GM12872 (cell line): ENCODE measurements at regions not wholly inside any gene's neighbourhood (a gene's known extent, or its start where the extent isn't known, plus 50 kb on each side); places are given as distances from the start of the nearest gene placed in this dataset.

Experiments
- CTCF ChIP-seq: IDR thresholded peaks from 3 replicates; pipeline ENCODE4 v1.5.1; 2011; ENCODE audit warnings: low read depth, mild to moderate bottlenecking, low read length, moderate library complexity; ENCODE audit not compliant: insufficient read depth

- no peak for TF ChIP-seq CTCF
Measured at GRCh38 chr14:83974647-83975163, 1555.2 kb upstream of the FLRT2 start.

GRCh38 chr14:83975435-83975834, 1554.5 kb upstream of the FLRT2 start:
- no peak for TF ChIP-seq CTCF

GRCh38 chr14:83975841-83976770, 1553.8 kb upstream of the FLRT2 start:
- no peak for TF ChIP-seq CTCF

- TF ChIP-seq CTCF: no peak
Measured at GRCh38 chr14:83977583-83977982, 1552.4 kb upstream of the FLRT2 start.

- no peak for TF ChIP-seq CTCF
Measured at GRCh38 chr14:83988275-83988674, 1541.7 kb upstream of the FLRT2 start.

- TF ChIP-seq CTCF: no peak
Measured at GRCh38 chr14:83991666-83992065, 1538.3 kb upstream of the FLRT2 start.

- TF ChIP-seq CTCF: no peak
Measured at GRCh38 chr14:83992857-83993256, 1537.1 kb upstream of the FLRT2 start.
